Hepatocyte (in vitro differentiated cells): ENCODE measurements at regions not wholly inside any gene's neighbourhood (a gene's known extent, or its start where the extent isn't known, plus 50 kb on each side); places are given as distances from the start of the nearest gene placed in this dataset.

ENCODE experiments used
- DNase-seq: peaks from one replicate; pipeline ENCODE4 v3.0.0-alpha.2; 2016; ENCODE audit warnings: low spot score
- H2AFZ ChIP-seq: fragments of 200-600 bp; sonication (generic); 2 replicates; pipeline ENCODE4 v1.6.0; 2016; ENCODE audit warnings: antibody characterized with exemption, mild to moderate bottlenecking
- H3K27ac ChIP-seq: fragments of 200-600 bp; sonication (generic); 2 replicates; pipeline ENCODE4 v1.5.1; 2016; ENCODE audit warnings: mild to moderate bottlenecking
- H3K27me3 ChIP-seq: fragments of 200-600 bp; sonication (generic); 2 replicates; pipeline ENCODE4 v1.6.1; 2016
- H3K36me3 ChIP-seq: fragments of 200-600 bp; sonication (generic); replicated peaks from 2 replicates; pipeline ENCODE4 v1.5.1; 2016; ENCODE audit warnings: low read depth; ENCODE audit not compliant: insufficient read depth
- H3K4me1 ChIP-seq: fragments of 200-600 bp; sonication (generic); 2 replicates; pipeline ENCODE4 v1.5.1; 2016; ENCODE audit warnings: mild to moderate bottlenecking, moderate library complexity; ENCODE audit not compliant: insufficient read depth
- H3K4me2 ChIP-seq: fragments of 200-600 bp; sonication (generic); 2 replicates; pipeline ENCODE4 v1.6.0; 2016
- H3K4me3 ChIP-seq: fragments of 200-600 bp; sonication (generic); 2 replicates; pipeline ENCODE4 v1.5.1; 2016; ENCODE audit warnings: mild to moderate bottlenecking
- H3K79me2 ChIP-seq: fragments of 200-600 bp; sonication (generic); 2 replicates; pipeline ENCODE4 v1.6.0; 2017; ENCODE audit warnings: mild to moderate bottlenecking
- H3K9me2 ChIP-seq: fragments of 200-600 bp; sonication (generic); replicated peaks from 2 replicates; pipeline ENCODE4 v1.6.0; 2017; ENCODE audit warnings: mild to moderate bottlenecking; ENCODE audit not compliant: insufficient read depth
- H3K9me3 ChIP-seq: fragments of 200-600 bp; sonication (generic); 2 replicates; pipeline ENCODE4 v1.5.1; 2016; ENCODE audit warnings: low read depth, mild to moderate bottlenecking
- H4K20me1 ChIP-seq: fragments of 200-600 bp; sonication (generic); 2 replicates; pipeline ENCODE4 v1.6.0; 2016; ENCODE audit warnings: mild to moderate bottlenecking; ENCODE audit not compliant: insufficient read depth, poor library complexity, severe bottlenecking
- CTCF ChIP-seq: fragments of 200-600 bp; sonication (generic); IDR thresholded peaks from 2 replicates; pipeline ENCODE4 v1.5.1; 2016; ENCODE audit warnings: antibody characterized with exemption, mild to moderate bottlenecking; ENCODE audit not compliant: poor library complexity
- EZH2 ChIP-seq: fragments of 200-600 bp; sonication (generic); IDR thresholded peaks from 2 replicates; pipeline ENCODE4 v1.6.1; 2016; ENCODE audit warnings: antibody characterized with exemption, mild to moderate bottlenecking, borderline replicate concordance
- EZH2phosphoT487 ChIP-seq: fragments of 200-600 bp; sonication (generic); IDR thresholded peaks from one replicate; pipeline ENCODE4 v1.6.1; 2018; ENCODE audit warnings: antibody characterized with exemption, mild to moderate bottlenecking, low read depth, moderate library complexity; ENCODE audit not compliant: unreplicated experiment, severe bottlenecking
- WGBS: methylation state at CpG from one replicate; pipeline ENCODE4 v1.1.6; 2016; ENCODE audit warnings: low lambda C conversion rate; ENCODE audit errors: missing lambda C conversion rate; 5-methylcytosine and 5-hydroxymethylcytosine counted together

- no peak overlapping the region for H2AFZ ChIP-seq
- H3K36me3 ChIP-seq, result no peaks in the 10 kb centered on the region
- TF ChIP-seq EZH2phosphoT487, result no peak
- no peak for TF ChIP-seq EZH2
- no peak for TF ChIP-seq CTCF
- no peak overlapping the region for H3K4me3 ChIP-seq
- no peak overlapping the region for H3K27ac ChIP-seq
- no peaks in the 10 kb centered on the region for H3K9me3 ChIP-seq
- H3K27me3 ChIP-seq, result no peaks in the 10 kb centered on the region
- no peaks in the 10 kb centered on the region for H4K20me1 ChIP-seq
- WGBS, result 72% methylated on average over 3 of the region's 3 CpGs
- no peaks in the 10 kb centered on the region for H3K79me2 ChIP-seq
- H3K4me1 ChIP-seq, result no peaks in the 10 kb centered on the region
- no peak for DNase-seq
- no peak overlapping the region for H3K4me2 ChIP-seq
- no peaks in the 10 kb centered on the region for H3K9me2 ChIP-seq
Measured at GRCh38 chr4:176546975-176547374, 227.2 kb downstream of the SPCS3 start.

- no peaks in the 10 kb centered on the region for H3K36me3 ChIP-seq
- H3K9me3 ChIP-seq, result no peaks in the 10 kb centered on the region
- no peaks in the 10 kb centered on the region for H3K27me3 ChIP-seq
- TF ChIP-seq EZH2 (no peak), EZH2phosphoT487 (no peak), CTCF (no peak)
- no peaks in the 10 kb centered on the region for H3K79me2 ChIP-seq
- no peak for DNase-seq
- H2AFZ ChIP-seq, result no peak overlapping the region
- H3K9me2 ChIP-seq, result no peaks in the 10 kb centered on the region
- H3K4me1 ChIP-seq, result no peaks in the 10 kb centered on the region
- H3K27ac ChIP-seq, result no peak overlapping the region
- no peak overlapping the region for H3K4me2 ChIP-seq
- 50% methylated on average over 4 of the region's 4 CpGs for WGBS
- no peaks in the 10 kb centered on the region for H4K20me1 ChIP-seq
- no peak overlapping the region for H3K4me3 ChIP-seq
Measured at GRCh38 chr4:176548571-176548970, 228.8 kb downstream of the SPCS3 start.

- Histone ChIP-seq H3K27me3 (no peaks in the 10 kb centered on the region), H3K9me2 (no peaks in the 10 kb centered on the region), H3K4me2 (no peak overlapping the region), H3K4me3 (no peak overlapping the region), H3K36me3 (no peaks in the 10 kb centered on the region), H3K4me1 (no peaks in the 10 kb centered on the region), H2AFZ (no peak overlapping the region), H4K20me1 (no peaks in the 10 kb centered on the region), H3K9me3 (no peaks in the 10 kb centered on the region), H3K27ac (no peak overlapping the region), H3K79me2 (no peaks in the 10 kb centered on the region)
- no peak for DNase-seq
- TF ChIP-seq EZH2phosphoT487, result no peak
- 77% methylated on average over 4 of the region's 4 CpGs for WGBS
Measured at GRCh38 chr4:176549161-176549865, 229.5 kb downstream of the SPCS3 start.

GRCh38 chr4:176558661-176559060 is 234.1 kb downstream of the VEGFC start:
- no peak overlapping the region for H3K4me2 ChIP-seq
- H3K79me2 ChIP-seq, result no peaks in the 10 kb centered on the region
- no peaks in the 10 kb centered on the region for H4K20me1 ChIP-seq
- no peaks in the 10 kb centered on the region for H3K4me1 ChIP-seq
- no peak overlapping the region for H3K4me3 ChIP-seq
- no peak overlapping the region for H2AFZ ChIP-seq
- no peaks in the 10 kb centered on the region for H3K36me3 ChIP-seq
- no peak overlapping the region for H3K27ac ChIP-seq
- no peak for TF ChIP-seq CTCF
- TF ChIP-seq EZH2phosphoT487, result no peak
- no peak for TF ChIP-seq EZH2
- H3K9me3 ChIP-seq, result no peaks in the 10 kb centered on the region
- no peaks in the 10 kb centered on the region for H3K27me3 ChIP-seq
- no peaks in the 10 kb centered on the region for H3K9me2 ChIP-seq
- WGBS, result 81% methylated on average over 5 of the region's 5 CpGs
- no peak for DNase-seq
